KG1 (cell line): ENCODE measurements at regions not wholly inside any gene's neighbourhood (a gene's known extent, or its start where the extent isn't known, plus 50 kb on each side); places are given as distances from the start of the nearest gene placed in this dataset.
"Not testable (repeated sequence)": the region's sequence is repeated elsewhere in the genome, so short reads cannot be mapped to it uniquely, and the experiment has no call there.

Source experiments
- DNase-seq: peaks from one replicate; lab custom pipeline; 2025; lab: John Stamatoyannopoulos, UW

DNA sequence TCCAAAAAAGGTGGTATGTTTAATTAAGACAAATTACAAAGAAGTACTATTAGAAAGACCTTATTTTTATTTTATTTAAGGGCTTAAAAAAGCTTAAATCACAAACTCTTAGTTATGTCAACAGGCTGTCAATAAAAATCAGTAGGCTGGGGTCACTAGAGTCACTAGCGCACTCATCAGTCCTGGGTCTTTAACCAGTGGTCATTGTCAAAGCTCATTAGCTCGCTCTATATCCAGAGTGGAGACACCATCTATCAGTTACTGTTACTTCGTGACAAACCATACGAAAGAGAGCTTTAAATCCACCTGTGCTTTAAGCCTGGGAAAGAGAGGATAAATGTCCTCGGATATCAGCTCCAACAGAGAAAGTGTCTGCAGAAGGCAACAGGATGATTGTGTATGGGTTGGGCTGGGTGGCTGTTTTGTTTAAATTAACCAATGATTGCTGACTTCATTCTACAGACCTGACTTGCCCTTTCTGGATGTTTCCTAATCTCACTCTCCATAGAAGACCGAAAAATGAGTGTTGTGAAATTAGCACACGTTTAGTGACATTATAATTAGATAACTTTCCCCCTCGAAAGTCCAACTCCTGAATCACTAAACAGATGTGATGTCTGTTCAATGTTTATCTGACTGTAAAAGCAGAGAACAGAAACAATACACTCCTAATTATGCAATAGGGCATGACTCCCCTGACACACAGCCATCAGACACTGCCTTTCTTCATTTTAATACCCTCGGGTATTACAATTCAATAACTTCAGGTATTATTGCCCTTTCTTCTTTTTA, 123.6 kb upstream of the TNPO1 start:
- no peak for DNase-seq

DNA sequence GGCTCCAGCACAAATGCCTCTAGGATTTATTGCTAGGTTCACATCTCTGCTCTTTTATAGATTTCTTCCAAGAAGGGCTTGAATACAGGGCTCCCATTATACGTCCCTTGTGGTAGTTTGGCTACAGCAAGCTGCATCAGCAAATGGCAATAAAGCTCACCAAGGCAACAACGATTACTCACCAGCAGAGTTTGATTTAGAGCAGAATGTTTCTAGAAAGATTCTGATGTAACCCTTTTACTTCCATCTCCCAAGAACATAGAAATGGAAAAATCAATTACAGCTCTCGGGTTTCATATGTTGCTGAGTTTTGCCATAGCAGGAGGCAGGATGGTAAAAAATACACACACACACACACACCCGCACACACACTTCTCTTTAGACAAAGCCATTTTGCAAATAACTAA, 124.2 kb upstream of the TNPO1 start:
- no peak for DNase-seq

DNA sequence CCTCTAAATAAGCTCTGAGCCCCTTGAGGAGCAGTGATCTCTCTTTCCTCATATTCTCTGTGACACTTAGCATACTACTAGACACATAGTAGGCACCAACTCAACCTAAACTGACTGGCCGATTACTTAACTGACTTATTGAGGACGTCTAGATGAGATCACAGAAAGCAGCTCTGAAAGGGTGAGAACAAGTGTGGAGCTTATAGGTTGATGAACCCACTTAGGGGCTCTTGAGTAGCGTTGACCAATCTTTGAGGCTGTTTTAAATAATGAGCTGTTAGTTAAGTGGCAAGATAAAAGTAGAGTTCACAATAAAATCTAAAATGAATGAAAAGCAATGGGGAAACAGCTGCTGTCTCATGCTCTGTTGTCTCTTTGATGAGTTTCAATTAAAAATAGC, 124.7 kb upstream of the TNPO1 start:
- no peak for DNase-seq

DNA sequence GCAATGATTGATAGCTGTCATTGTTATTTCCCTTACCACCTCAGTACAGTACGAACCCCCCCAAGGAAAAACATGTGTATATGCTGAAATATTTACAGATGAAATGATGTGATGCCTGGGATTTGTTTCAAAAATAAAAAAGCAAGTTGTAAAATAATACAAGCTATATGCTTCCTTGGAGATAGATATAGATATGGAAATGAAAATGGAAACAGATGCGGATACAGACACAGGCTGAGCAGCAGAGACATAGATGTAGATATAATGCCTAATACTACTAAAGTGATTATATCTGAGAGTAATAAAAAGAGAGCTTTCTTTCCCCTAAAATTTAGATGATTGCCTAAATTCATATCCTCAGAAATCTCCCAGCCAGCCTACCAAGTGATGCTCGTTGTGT, 127.5 kb upstream of the TNPO1 start:
- no peak for DNase-seq

DNA sequence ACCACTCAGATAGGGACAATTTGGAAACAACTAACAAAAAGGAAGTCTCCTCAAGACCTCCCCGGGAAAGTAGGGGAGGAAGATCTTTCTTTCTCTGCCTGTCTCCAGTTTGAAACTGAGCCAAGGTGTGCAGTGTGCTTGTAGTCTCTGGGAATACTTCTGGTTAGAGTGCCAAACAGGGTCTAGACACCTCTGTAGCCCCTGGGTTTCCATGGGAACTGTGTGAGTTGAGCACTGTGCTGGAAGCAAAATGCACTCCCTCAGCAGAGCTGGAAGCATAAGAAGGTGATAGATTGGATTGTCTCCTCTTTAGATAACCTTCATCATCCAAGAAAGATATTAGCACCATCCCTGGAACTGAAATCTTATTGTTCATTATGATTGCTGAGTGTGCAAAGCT, 129.2 kb upstream of the TNPO1 start:
- DNase-seq: no peak

DNA sequence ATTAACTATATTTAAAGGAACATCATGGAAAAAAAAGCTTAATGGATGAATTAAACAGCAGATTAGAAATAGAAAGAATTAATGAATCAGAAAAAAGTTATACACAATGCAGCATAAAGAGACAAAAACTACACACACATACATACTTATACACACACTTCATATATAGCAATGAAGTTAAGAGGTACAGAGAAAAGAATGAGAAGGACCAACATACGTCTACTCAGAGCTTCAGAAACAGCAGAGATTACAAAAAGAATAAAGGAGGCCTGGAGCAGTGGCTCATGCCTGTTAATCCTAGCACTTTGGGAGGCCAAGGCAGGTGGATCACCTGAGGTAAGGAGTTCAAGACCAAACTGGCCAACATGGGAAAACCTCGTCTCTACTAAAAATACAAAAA, 133.9 kb upstream of the TNPO1 start:
- no peak for DNase-seq

DNA sequence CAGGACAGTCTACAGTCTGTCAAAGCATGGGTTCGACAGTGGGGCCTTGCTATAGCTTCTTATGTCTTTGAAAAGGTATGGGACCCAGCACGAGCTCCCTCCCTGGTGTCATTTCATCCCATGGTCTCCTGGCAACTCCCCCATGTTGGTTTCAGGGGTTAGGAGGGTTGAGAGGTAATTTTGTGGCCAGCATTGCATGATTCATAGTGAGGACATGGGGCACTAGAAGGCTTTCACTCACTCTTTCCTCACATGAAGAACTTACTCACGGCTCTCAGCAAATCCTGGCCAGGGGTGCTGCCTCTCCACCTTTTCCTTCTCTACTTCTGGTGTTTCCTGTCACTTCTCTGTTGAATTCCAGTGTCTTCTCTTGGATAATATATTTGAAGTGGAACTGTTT, 134.7 kb upstream of the TNPO1 start:
- no peak for DNase-seq

DNA sequence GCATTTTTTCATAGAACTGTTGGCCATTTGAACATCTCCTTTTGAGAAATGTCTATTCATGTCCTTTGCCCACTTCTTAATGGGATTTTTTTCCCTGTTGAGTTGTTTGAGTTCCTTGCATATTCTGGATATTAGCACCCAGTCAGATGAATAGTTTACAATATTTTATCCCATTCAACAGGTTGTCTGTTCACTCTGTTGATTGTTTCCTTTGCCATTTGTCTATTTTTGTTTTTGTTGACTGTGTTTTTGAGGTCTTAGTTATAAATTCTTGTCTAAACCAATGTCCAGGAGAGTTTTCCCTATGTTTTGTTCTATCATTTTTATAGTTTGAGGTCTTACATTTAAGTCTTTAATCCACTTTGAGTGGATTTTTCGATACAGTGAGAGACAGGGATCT, 139.0 kb upstream of the TNPO1 start:
- DNase-seq: no peak

DNA sequence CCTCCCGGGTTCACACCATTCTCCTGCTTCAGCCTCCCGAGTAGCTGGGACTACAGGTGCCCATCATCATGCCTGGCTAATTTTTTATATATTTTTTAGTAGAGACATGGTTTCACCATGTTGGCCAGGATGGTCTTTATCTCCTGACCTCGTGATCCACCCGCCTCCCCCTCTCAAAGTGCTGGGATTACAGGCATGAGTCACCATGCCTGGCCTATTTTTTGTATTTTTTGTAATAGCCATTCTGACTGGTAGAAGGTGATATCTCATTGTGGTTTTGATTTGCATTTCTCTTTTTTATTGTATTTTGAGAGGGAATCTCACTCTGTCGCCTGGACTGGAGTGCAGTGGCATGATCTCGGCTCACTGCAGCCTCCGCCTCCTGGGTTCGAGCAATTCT, 139.6 kb upstream of the TNPO1 start:
- not testable (repeated sequence) for DNase-seq

DNA sequence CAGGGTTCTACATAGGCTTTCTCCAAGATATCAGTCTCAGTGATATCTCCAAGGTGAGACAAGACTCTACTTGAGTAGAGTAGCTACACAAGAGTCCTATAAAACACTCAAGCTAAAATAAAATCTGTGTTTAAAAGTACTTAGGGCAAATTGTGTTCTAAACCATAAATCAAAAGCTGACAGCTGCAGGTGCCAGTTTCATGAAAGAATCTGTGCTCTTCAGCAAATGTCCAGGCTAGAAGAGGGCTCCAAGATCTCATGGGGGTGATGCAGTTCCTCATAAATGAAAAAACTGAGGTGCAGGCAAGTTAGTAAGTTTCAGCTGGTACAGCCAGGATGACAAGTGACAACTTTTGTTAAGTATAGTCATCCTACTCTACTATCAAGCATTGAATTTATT, 142.8 kb upstream of the TNPO1 start:
- DNase-seq: no peak

DNA sequence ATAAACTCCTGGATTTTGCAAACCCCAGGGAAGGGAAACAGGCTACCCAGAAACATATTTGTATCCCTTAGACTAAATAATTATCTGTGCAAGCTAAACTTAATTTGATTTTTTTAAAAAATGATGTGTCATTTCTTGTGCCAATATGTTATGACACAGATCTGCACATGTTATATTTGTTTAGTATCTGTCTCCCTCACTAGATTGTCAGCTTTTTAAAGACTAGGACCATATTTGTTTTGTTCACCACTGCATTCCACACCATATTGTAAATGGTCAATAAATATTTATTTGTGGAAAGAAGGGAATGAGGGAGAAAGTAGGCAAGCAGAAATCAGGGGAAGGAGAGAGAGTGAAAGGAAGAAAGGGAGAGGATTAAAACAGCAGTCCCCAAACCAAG, 143.3 kb upstream of the TNPO1 start:
- DNase-seq: no peak

DNA sequence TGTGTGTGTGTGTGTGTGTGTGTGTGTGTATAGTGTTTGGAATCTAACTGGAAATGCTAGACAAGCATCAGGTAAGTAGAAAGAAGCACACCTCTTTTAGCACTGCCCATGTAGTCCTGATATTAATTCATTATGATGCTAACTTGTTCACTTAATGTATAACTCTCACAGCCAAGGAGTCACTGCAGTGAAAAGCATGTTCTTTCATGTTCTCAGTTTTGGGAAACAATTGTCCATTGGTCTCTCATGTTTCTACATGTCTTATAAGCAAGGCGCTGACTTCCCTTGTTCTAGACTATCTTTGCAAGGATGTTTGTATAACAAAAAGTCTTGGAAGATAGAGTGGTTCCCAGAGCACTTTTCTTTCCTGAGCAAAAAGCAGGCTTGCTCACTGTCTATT, 148.8 kb upstream of the TNPO1 start:
- DNase-seq: no peak

DNA sequence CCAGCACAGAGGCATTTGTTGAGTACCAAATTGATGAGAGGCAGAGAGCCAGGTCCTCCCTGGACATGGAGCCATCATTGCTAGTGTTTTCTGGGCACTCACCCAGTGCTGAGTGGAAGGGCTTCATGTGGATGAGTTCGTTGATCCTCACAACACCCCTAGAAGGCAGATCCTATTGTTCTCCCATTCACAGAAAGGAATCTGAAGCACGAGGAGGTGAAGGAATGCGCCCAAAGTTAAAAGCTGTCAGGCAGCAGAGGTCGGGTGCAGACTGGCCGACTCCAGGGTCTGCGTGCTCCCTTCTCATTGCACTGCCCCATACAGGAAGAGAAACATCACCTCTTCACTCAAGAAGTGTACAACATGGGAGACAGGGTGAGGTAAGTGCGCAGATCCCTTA, 153.5 kb upstream of the TNPO1 start:
- DNase-seq: no peak

DNA sequence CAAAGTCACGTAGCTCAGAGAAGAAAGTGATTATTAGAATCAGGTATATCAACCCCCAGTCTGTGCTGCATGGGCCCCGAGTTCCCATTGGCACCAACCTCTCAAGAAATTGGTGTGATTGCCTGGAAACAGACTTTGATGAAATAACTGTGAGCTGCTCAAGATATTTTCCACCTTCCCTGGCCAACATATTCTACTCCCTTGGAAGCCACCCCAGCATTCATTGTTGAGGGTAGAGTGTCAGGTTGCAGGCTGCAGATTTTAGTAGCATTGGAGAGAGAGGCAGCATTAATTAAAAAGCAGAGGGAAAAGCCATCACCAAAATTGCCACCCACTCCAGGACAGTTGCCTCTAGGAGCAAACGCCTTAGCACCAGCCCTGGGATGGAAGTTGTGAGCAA, 154.2 kb upstream of the TNPO1 start:
- DNase-seq: no peak

DNA sequence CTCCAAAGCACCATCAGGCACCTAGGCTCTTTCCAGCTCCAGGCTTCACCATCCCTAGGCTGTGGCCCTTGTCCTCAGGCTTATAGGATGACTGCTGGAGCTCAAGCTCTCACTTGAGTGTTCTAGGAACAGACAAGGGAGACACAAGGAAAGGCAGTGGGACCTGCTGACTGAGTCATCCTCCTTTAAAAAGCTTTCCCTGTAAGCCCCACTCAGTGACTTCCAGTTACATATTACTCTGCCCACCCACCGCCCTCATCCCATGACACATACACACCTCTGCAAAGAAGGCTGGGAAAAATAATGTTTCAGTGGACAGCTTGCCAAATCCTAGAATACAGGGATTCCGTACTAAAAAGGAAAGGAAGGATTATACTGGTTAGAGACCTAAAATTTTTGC, 154.2 kb upstream of the ZNF366 start:
- DNase-seq: no peak

DNA sequence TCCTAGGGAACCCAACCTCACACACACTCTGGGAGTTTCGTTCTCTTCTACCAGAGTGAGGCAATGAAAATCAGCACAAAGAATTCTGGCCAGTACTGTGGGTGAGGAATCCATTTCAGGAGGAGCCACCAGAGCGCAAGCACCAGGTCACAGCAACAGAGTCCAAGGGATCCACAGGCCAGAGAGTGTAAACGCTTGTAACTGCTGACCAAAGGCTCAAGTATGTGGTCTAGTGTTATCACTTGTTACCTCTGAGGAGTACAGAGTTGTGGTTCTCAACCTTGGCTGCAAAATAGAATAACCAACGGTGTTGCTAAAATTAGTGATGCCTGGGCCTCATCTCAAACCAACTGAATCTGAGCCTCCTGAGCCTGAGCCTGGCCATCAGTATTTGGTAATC, 152.5 kb upstream of the ZNF366 start:
- DNase-seq: no peak

DNA sequence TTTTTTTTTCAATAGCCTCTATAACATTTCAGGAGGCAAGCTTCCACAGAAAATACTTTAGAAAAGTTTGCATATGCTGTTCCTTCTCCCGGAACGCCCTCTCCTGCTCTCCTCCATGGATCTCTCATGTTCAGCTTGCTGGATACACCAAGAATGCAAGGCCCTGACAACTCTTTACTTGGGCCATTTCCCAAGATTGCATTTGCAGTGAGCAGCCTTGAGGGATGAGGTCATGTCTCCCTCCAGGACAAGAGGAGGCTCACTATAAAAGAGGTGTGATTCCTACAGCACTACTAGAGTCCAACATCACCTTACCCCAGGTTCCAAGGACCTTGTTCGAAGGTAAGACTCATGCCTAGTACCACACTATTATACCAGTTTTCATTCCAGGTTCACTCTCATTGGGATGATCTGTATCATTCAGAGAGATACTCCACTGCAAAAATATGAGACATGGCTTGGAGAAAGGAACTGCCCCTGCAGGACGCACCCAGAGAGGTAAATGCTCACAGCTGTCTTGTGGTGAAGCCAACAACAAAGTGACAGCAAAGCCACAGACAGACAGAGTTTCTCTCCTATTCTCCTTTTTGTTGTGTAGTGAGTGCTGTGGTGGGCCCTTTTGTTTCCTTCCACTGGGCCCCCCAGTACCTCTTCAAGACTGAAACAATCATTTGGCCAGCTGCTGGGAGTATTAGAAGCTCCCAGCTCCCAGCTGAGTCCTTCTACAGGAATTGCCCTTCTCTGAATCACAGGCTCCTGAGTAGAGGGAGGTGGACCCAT, 151.7 kb upstream of the ZNF366 start:
- DNase-seq: no peak

DNA sequence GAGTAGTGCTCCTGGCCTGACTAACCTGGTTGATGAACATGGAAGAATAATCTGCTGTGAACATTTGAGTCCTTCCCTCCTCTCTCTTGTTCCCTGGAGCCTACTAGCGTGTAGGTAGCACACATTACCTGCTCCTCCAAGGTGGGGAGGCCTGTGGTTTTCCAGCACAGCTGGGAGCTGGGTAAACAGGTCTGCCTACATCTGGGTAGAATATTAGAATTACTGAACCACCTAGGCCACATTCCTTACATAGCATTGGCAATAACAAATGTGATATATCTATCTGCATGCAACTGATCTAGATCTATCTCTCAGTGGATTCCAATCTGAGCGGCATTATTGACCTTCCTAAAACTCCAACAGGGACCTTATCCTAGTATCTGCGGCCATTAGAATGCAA, 151.0 kb upstream of the ZNF366 start:
- DNase-seq: no peak

DNA sequence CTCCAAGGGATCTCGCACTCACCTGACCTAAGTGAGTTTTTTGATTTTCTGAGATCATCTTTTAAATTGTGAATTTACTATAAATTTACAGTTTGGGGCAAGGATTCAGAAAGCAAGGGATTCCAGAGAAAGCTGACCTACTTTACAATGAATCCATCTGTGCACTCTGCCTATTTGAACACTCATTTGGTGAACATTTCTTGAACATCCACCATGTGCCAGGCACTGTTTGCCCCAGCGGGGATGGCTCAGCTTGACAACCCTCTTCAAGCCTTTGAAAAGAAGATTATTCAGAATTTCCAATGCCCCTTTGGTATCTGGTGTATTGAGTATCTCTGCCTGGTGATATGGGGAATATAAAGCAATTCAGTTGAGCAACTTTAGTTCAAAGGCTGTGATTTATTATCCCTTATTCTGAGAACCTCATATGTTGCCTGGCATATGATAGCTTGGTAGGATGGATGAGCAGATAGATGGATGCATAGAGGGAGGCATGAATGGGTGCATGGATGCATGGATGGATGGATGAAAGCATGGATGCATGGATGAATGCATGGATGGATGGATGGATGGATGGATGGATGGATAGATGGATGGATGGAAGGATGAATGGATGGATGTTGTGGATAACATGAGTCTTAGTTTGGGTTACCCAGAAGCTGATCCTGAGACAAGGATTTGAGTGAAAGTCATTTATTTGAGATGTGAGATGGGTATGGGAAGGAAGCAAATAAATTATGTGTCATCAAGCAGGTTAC, 149.7 kb upstream of the ZNF366 start:
- no peak for DNase-seq

DNA sequence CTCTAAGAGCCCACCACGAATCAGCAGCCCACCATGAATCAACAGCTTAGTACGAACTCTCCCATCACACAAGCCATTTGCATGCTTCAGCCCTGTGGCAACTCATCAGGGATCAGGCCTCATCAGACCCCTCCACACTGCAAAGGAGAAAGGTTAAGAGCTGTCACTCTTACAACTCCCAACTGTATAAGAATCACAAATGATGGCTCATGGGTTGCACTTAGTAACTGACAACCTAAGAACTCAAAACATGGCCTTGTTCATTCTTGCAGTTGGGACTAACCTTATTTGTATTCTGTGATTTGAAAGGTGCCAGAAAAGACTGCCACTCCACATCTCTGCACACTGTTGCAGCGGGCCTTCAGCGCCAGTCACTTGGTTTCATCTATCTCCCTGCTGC, 149.1 kb upstream of the ZNF366 start:
- no peak for DNase-seq

DNA sequence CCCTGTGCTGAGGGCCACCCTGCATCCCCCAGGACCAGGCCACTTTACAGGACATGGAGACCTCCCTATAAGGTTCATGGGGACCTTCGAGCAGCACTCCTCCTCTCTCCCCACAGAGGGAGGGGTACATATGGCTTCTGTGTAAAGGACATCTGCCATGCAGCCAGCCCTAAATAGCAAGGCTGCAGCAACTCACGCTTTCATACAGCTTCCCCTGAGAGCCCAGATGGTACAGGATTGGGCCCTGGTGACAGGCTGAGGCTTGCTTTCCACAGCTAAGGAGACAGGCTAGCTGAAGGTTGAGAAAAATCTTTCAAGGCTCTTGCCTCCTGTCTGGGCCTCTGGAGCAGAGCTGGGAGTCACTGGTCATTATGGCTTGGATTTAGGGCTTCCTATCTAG, 147.0 kb upstream of the ZNF366 start:
- DNase-seq: no peak

DNA sequence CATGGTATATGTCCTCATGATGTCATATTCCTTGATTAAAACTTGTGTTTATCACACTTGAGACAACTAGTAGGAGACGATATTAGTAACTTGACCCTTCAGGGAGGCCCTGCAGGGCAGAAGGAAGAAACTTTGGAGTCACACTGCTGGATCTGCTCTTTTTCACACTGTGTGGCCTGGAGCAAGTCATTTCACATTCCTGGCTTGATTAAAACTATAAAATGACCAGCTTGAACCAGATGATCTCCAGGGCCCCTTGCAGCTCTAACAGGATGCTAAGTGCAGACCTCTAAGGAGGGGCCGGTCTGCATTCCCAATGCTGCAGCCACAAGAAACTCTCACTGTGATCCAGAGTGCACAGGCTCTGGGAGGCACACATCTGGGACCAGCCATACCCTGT, 146.4 kb upstream of the ZNF366 start:
- no peak for DNase-seq

DNA sequence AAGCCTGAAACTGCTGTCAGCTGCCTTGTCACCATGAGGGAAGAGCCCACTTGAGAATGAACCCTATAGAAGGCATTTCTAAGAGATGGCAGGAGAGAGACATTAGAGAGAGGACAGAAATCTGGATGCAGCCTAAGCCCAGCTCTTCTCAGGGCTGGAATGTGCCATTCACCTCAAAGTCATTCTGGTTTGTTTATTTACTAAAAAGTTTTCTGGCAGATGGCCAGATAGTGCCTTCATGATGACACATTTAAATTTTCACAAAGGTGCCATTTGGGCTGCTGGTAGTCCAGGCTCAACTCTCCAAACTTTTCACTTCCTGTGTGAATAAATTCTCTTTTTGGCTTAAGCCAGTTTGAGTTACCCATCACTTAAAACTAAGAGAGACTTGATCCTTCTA, 144.6 kb upstream of the ZNF366 start:
- no peak for DNase-seq
